GM19395 (cell line): ENCODE measurements at regions not wholly inside any gene's neighbourhood (a gene's known extent, or its start where the extent isn't known, plus 50 kb on each side); places are given as distances from the start of the nearest gene placed in this dataset.

Source experiments
- ATAC-seq: cut with Tn5 transposase; IDR thresholded peaks from one replicate; pipeline ENCODE4 v1.9.1; 2021; ENCODE audit warnings: mild to moderate bottlenecking, moderate library complexity; ENCODE audit not compliant: unreplicated experiment

DNA sequence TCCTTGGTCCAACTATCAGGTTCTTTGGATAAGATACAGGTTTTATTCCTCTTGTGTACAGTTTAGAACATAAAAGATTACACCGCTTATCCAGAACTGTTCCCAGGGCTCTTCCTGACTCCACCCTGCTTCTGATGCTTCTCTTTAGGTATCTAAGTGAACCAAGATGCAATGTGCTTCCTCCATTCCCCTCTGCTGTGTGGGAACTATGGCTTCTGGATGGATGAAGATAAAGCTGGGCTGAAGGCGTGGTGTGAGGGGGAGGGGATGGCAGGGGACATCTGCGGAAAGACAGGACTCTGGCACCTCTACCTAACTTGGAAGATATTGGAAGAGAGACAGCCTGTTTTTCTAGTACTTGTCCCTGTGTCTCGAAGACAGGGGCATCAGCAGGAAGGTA, 209.9 kb upstream of the TBX20 start:
- ATAC-seq: no peak

DNA sequence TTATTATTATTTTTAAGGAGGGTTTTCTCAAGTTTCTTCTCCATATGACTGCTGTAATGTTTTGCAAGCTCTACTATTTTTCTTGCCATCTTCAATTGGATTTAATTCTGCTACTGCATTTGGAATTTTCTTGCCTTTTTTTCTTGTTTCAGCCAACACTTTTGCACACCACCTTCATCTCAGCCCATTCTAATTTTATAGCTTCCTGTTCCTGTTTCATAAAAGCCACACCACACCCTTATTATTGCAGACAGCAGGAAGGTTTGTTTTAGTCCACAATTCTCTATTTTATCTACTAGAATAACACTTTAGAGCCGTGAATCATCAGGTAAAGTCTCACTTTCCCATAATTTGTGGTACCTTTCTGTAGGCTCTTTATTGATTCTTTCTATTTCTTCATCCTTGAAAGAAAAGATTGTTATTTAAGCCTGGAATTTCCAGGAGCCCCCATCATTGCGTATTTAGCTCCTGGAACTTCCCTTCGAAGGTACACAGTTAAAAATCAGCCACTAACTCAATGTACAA, 209.3 kb upstream of the TBX20 start:
- ATAC-seq: no peak

DNA sequence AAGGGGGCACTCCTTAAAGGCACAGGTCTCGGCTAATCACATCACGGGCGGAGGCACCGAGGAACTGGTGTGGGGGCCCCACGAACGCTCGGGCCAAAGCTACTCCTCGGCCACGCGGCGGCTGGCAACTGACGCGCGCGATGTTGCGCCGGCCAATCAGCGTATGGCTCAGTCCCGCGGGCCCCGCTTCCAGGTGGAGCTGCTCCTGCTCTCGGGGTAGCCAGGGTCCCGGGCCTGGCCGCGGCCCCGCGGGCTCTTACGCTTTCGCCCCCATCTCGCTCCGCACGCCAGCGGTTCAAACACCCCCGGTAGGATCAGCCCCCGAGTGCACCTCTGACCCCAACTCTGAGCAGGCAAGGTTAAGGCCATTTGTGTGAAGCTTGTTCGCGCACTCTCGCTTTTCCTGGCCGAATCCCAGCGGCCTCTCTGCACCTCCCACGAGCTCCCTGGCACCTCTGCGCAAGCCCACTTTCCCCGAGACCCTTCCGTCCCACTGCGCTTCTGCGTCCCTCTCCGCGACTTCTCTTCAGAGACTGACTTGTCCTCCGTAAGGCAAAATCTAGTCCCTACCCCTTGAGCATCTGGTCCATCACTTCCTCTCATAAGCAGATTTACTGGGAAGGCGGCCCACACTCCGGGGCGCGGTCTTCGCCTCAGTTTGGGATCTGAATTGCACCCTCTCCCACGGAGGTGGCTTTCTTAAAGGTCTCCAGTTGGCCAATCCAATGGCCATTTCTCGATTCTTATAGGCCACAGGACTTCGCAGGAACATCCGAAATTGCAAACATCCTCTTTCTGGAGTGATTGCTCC, 200.9 kb upstream of the TBX20 start:
- ATAC-seq: no peak

DNA sequence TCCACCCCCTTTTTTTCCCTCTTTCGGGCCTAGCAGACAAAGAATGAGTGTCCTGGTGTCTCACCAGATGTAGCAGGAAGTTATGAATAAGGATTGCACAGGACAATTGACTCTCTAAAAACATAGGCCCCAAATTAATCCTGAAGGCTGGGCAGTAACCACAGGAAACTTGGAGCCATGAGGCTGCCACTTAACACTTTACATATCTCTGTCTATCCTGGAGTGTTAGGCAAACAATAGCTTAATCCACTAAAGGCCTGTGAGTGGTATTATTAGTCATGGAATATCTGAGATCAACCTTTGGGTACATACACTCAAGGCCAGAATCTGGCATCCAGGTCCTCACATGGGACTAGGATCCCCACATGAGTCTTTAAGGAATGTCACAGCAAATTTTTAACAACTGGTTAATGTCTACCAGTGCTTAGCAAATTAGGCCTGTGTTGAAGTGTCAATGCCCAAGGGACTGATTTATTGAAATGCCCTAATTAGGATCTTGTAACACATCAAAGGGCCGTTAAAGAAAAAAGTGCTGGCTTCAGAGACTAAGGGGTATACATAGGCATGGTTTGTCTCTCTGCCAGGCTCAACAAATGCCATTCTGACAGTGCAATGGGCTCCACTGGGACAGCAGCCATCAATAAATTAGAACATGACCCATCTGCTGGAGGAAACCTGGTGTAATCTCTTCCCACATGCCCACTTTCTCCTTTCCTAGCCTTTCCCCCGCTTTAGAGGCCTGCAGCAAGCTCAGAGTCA, 196.7 kb upstream of the TBX20 start:
- ATAC-seq: no peak

DNA sequence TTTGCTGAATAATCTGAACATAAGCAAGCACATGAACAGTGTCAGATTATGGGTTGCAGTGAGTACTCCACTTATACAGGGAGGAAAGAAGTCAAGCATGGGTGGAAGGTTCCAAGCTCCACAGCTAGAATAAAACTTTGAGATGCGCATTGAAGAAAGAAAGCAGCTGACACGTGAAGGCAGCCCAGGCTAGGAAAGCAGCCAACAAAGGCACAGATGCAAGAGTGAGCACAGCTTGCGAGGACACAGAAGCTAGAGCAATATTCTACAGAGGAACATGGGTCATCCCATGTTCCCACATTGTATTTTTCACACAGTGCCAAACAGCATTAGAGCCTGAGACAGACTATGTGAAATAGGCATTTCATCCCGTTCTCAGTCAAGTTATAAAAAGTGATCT, 194.6 kb upstream of the TBX20 start:
- no peak for ATAC-seq

DNA sequence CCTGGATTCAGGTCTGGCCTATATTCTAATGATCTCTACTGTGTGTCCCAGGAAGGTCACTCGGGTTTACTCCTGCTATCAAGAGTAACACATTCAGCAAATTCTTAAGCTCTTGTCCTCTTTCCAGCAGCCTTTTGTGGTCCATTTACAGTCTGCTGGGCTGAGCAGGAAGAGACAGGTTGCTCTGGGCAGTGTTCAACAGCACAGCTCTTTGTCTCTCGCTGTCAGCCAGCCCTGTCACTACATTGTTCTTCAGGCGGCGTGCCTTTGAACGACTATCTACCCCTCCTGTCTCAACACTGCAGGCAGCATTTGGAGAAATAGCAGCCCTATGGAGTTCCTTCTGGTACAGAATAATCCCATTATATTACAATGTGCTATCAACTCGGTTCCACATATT, 192.2 kb upstream of the TBX20 start:
- ATAC-seq: no peak

DNA sequence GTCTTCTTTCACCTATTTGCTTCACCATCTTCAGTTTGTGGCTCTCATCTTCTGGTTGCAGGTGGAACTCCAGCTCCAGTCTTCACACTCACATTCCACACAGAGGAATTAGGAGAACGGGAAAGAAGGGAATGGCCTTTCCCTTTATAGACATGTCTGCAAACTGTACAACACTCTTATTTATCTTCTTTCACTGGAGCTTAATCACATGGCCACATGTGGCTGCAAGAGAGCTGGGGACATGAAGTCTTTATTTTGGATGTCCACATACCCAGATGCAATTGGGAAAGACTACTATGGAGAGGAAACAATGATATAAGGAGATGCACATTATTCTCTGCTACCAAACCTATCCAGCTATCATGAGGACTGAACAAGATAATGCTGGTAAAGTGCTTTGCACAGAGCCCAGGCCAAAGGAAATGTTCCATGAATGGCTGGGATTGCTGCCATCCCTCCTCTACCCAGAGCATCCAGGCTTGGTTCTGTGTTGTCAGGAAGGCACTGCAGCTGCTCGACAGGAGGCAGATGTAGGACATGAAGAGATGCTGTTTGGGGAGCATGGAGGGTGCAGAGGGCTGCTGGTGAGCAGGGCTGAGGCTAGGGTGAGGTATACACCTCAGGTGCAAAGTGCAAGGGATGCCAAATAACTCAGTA, 183.8 kb upstream of the TBX20 start:
- ATAC-seq: no peak

DNA sequence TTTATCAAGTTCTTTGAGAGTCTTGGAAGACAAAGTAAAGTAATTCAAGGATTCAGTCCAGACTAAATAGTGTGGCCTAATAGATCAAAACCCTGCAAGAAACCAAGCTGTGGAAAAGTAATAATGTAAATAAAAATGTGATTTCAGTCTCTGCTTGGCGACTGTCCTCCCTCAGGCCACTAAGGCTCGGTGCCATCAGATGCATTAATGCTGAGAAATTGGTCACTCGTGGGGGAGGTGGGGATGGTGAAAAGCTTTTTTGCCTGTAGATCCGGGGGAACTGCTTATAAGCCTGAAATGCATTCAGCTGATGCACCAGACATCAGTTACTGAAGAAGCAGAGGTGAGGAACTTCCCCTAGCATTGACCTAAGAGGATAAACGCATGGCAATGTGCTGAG, 182.6 kb upstream of the TBX20 start:
- ATAC-seq: no peak

DNA sequence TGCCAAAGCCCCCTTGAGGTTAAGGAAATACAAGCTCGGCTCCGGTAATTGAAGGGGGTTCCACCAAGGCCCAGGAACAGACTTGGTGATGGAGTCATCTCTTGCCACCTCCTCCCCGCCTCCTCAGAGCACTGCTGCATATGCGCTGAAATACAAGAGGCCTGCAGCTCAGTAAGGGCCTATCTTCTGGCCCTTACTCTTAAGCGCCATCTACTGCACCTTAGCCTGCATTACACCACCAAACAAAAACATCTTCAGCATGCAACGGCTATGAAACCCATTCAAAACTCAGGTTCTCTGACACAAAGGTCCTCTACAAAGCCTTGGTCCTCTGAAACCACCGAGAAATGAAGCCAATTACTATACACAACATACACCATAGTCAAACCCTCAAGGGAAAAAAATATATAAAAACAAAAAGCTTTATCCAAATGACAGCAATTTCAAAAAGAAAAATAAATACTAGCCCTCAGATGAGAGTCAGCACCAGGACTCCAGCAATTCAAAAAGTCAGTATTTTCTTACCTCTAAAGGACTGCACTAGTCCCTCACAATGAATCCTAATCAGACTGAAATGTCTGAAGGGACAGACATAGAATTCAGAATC, 176.8 kb upstream of the TBX20 start:
- ATAC-seq: no peak

DNA sequence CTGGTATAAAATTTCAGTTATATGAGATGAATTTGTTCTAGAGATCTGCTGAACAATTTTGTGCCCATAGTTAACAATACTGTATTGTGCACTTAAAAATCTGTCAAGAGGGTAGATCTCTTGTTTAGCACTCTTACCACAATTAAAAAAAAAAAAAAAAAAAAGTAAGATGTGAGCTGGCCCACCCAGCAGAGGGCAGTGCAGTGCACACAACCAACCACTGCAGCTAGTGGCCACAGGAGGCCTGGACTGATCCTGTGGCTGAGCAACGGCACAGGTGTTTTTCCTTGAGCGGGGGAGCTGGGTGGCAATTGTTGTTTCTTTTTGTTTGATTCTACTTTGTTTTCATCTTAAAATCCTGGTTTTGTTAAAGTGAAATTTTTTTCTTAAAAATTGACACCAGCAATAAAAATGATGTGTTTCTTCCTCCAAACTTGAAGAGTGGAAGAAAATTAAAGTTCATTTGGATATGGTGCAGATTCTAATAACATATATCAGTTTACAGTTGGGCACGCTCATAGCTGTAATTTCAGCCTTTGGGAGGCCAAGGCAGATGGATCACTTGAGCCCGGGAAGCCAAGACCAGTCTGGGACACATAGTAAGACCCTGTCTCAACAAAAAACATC, 171.1 kb upstream of the TBX20 start:
- peak; percentile 87 for ATAC-seq

DNA sequence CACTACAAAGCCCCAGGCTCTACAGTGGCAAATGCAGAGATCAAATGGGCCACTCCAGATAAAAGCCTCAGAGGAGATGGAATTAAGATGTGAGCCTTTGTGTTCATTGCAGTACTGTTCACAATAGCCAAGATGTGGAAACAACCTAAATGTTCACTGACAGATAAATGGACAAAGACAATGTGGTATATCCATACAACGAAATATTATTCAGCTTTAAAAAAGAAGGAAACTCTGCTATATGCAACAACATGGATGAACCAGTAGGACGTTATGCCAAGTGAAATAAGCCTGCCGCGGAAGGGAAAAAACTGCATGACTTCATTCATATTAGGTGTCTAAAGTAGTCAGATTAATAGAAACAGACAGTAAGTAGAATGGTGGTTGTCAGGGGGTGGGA, 170.5 kb upstream of the TBX20 start:
- ATAC-seq: no peak

DNA sequence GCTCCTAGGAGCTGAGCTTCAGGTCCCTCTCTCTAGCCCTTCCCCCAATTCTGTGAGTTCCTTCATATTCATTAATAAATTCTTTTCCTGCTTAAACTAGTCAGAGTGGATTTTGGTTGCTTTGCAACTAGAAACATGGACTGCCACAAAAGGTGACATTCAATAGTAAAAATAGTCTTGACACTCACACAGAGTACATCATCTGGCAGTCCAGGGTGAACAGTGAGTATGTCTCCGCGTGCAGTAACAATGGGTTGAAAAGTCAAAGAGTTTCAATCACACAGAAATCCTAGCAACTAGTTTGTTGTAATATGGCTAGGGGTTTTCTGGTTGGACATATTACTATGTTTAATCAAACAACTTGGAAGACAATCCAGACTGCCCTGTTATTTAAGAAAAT, 168.8 kb upstream of the TBX20 start:
- ATAC-seq: no peak

DNA sequence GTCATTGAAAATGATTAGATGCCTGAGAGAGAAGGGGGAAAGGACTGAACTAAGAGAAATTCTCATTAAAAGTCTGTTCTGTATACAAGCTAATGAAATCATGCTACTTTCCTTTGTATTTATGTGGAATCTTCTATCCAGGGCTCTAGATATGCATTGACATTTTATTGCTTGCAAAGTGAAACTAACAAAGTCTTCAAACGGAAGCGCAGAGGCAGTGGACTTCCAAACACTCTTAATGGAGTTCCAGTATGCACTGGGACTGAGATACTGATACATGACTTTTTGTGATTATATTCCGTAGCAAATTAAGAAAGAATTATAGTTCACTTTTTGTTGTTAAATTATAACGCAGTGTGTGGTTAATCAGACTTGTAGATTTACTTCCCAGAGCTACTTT, 166.8 kb upstream of the TBX20 start:
- ATAC-seq: no peak

DNA sequence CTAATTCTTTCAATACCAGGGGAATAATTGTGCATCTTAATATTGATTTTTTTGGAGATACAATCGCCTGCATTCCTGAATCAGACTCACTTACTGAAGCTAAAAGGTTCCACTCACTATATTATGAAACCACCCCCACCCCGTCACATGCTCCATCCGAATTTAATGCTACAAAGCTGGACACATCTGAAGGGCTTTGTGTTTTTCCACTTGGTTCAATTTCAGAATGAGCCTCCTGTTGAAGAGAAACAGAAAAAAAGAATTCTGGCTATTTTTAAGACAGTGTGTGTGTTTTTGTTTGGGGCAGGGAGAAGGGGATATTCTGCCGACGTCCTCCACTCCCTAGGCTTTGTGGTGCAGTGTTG, 165.5 kb upstream of the TBX20 start:
- no peak for ATAC-seq

DNA sequence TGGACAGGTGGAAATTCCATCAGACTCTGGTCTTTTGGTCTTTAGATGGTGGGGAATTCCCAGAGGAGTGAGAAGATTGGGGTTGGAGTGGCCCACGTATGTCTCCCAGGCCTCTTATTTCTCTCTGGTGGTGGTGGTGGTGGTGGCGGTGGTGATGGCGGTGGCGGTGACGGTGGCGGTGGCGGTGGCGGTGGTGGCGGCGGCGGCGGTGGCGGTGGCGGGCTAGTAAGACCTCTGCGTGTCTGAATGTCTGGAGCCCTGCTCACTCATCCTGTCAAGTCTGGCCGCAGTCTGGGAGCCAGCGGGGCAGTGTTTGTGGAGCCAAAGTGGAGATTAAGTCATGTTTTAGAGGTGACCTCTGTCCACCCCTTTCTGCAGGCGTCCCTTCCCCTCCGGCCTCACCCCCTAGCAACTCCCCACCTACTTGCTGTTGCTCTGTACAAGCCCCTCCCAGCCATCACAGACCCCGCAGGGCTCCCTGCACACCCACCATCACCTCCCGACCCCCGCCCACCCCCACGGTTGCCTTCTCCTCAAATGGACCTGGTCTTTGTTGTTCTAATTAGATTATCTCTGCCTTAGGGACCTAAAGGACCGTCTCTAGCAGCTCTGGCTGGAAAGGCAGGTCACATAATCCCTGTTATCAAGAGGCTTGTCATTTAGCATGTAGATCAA, 165.0 kb upstream of the TBX20 start:
- ATAC-seq: no peak

DNA sequence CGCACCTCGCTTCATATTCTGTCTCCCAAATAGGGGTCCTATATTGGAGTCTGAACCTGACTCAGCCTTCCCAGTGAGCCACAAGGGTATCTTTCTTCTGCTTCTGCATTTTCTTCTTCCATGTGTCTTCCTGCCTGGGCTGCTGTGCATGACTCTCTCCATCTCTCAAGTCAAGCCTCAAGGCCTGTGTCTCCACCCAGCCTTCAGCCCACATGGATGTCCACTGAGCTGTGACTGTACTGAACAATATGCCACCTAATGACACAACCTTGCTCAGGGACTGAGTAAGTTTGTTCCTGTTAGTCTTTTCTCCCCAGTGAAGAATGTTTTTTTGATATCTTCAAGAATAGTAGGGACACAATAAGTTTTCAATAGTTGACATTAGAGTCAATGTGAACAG, 162.7 kb upstream of the TBX20 start:
- no peak for ATAC-seq

DNA sequence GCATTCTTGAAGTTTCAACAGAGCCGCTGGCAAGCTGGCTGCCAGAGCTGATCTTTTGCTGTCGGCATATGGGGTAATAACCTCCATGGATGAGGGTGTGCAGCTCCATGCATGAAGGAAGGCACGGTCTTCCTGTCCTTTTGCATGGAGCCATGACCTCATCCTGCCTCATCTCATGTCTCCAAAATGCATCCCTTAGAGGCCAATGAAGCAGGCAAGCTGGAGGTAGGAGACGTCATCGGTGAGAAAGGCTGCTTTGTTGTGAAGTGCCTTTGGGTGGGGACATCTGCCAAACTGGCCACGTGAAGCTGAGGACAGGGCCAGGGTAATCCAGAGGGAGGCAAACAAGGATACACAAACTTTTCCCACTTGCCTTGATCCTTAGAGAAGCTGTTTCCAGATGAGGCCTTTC, 161.5 kb upstream of the TBX20 start:
- ATAC-seq: no peak

DNA sequence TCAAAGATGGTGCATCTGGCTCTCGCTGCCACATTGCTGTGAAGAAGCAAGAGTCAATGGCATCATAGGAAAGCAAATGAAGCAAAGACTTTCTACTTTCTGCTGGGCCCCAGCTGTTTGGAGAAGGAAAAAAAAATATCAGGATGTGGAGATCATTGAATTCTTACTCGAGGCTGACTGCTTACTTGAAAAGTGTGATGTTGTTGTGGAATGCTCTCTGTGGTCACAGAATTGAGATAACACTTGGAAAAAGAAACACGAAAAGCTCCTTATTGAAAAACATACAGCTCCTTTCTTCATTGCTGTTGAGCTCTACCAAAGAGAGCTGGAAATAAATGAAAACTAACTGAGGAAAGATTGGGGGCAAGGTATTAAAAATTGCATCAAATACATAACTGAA, 157.4 kb upstream of the TBX20 start:
- ATAC-seq: no peak

DNA sequence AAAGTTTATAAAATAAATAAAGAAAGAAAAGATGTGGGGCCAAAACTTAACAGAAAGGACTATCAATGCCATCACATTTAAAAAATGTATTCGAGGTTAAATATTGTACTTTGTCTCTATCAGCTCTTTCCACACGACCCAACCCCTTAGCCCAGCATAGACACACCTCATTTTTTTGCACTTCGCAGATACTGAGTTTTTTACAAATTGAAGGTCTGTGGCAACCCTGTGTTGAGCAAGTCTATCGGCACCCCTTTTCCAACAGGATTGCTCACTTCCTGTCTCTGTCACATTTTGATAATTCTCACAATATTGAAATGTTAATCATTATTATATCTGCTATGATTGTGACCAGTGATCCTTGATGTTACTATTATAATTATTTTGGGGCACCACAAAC, 151.6 kb upstream of the TBX20 start:
- no peak for ATAC-seq

DNA sequence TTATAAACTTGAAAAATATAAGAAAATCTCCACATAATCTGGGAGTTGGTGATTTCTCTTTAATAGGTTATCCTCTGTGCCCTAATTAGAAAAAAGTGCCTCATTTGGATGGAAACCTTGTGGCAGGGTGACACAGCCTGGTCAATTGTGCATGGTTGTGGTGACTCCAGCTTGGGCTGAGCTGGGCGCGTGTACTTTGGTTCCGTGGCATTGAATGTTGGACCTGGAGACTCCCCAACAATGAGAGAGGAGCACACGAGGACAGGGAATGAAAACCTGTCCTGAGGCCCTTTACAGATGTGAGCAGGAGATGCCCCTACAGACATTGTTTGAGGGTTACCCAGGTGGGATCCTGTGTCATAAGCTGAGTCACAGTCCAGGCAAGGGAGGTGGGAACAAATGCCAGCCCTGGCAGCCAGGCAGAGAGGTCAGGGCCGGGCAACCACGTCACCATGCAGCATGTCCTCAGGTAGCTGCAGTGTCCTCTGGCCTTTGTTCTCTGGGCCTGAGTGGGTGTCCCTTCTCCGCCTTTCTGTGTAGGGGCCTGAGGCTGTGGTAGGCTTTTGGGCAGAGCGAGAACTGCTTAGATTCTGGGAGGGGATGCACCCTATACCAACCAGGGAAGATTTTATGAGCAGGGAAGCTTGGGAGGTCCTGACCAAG, 147.4 kb upstream of the TBX20 start:
- no peak for ATAC-seq
